ENCODE measurements at regions not wholly inside any gene's neighbourhood (a gene's known extent, or its start where the extent isn't known, plus 50 kb on each side); places are given as distances from the start of the nearest gene placed in this dataset.

DNA sequence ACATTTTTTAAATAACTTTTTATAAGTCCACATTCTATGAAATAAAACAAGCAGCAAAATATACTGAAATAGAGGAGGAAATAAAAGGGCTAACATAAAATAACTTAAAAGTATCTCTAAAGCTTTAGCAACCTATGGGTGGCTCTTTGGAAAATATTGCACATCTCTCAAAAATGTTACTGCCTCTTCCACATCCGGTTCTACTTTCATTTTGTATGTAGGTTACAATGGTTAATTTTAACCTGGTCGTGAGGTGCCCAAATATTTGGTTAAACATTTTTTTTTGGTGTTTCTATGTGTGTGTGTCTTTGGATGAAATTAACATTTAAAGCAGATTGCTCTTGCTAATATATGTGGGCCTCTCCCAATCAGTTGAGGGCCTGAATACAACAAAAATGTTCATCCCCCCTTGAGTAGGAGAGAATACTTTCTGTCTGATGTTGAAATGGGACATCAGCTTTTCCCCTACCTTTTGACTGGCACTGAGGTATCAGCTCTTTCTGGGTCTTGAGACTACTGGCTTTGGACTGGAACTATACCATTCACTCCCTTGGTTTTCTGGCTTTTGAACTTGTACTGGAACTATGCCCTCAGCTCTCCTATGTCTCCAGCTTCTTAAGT lies 353.0 kb downstream of the ADAM29 start:
- TF ChIP-seq CTCF (conservative IDR thresholded peaks at IDR 0.05; ENCODE audit: low read length) (no peak), EZH2phosphoT487 (IDR thresholded peaks at IDR 0.05; ENCODE audit: borderline replicate concordance) (no peak)
